ENCODE measurements at regions not wholly inside any gene's neighbourhood (a gene's known extent, or its start where the extent isn't known, plus 50 kb on each side); places are given as distances from the start of the nearest gene placed in this dataset.

DNA sequence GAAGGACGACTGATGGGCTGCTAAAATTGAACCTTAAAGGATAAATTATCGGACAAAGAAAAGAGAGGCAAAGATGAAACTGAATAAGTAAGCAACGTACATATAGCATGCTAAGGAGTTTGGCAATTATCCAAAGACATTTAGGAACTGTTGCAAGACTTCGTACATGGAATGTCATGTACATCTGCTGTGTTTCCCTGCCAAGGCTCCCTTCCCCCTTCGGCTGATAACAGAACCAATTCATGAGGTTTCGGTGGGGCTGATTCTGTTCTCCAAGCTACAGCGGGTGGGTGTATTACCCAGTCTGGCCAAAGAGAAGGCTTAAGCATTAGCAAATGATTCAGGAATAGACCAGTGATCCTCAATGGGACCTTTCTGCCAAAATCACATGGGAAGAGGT lies 190.9 kb upstream of the FREM1 start:
- Histone ChIP-seq H3K4me3 (ENCODE audit: insufficient read depth, low read length) (no peak overlapping the region), H3K27ac (ENCODE audit: low read depth, low read length) (no peak overlapping the region), H3K27me3 (ENCODE audit: insufficient read depth, low read length) (peaks cover 6% of the 10 kb centered on the region), H3K9me3 (ENCODE audit: low read depth, low read length) (no peaks in the 10 kb centered on the region), H3K79me2 (ENCODE audit: insufficient read depth, low read length) (no peaks in the 10 kb centered on the region), H3K4me2 (ENCODE audit: insufficient read depth, low read length) (no peak overlapping the region), H3K4me1 (ENCODE audit: insufficient read depth, low read length) (no peaks in the 10 kb centered on the region), H2AFZ (ENCODE audit: low read length) (no peak overlapping the region), H4K20me1 (ENCODE audit: insufficient read depth, low read length) (no peaks in the 10 kb centered on the region), H3K36me3 (ENCODE audit: insufficient read depth, low read length) (no peaks in the 10 kb centered on the region)
- TF ChIP-seq, protein P1, sequence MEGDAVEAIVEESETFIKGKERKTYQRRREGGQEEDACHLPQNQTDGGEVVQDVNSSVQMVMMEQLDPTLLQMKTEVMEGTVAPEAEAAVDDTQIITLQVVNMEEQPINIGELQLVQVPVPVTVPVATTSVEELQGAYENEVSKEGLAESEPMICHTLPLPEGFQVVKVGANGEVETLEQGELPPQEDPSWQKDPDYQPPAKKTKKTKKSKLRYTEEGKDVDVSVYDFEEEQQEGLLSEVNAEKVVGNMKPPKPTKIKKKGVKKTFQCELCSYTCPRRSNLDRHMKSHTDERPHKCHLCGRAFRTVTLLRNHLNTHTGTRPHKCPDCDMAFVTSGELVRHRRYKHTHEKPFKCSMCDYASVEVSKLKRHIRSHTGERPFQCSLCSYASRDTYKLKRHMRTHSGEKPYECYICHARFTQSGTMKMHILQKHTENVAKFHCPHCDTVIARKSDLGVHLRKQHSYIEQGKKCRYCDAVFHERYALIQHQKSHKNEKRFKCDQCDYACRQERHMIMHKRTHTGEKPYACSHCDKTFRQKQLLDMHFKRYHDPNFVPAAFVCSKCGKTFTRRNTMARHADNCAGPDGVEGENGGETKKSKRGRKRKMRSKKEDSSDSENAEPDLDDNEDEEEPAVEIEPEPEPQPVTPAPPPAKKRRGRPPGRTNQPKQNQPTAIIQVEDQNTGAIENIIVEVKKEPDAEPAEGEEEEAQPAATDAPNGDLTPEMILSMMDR (IDR thresholded peaks at IDR 0.05; ENCODE audit: extremely low read depth, low read depth, low read length), result no peak
- no peak for DNase-seq (ENCODE audit: insufficient read length, low spot score, missing footprints)

DNA sequence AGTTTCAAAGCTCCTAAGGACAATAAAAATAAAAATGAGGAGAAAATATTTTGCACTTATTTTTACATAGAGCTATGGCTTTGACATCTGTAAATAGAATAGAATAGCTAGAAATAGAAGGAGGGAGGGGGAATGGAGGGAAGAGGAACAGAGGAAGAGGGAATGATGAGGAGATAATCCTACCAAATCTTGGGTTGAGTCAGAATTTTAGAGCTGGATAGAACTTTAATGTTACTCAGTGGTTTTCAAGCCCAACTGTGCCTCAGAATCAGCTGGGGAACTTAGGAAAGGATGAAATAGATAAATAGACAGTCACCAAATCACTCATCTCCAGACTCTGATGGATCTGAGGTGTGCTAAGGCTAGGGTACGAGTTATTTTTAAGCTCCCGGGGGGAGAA lies 190.3 kb upstream of the FREM1 start:
- DNase-seq (ENCODE audit: insufficient read length, low spot score, missing footprints), result no peak
- Histone ChIP-seq H3K79me2 (ENCODE audit: insufficient read depth, low read length) (no peaks in the 10 kb centered on the region), H3K9me3 (ENCODE audit: low read depth, low read length) (no peaks in the 10 kb centered on the region), H3K27me3 (ENCODE audit: insufficient read depth, low read length) (peaks cover 6% of the 10 kb centered on the region), H3K4me1 (ENCODE audit: insufficient read depth, low read length) (no peaks in the 10 kb centered on the region), H2AFZ (ENCODE audit: low read length) (no peak overlapping the region), H3K4me2 (ENCODE audit: insufficient read depth, low read length) (no peak overlapping the region), H3K36me3 (ENCODE audit: insufficient read depth, low read length) (no peaks in the 10 kb centered on the region), H3K27ac (ENCODE audit: low read depth, low read length) (no peak overlapping the region), H4K20me1 (ENCODE audit: insufficient read depth, low read length) (no peaks in the 10 kb centered on the region), H3K4me3 (ENCODE audit: insufficient read depth, low read length) (no peak overlapping the region)
- TF ChIP-seq, protein P1 (IDR thresholded peaks at IDR 0.05; ENCODE audit: extremely low read depth, low read depth, low read length), result no peak

DNA sequence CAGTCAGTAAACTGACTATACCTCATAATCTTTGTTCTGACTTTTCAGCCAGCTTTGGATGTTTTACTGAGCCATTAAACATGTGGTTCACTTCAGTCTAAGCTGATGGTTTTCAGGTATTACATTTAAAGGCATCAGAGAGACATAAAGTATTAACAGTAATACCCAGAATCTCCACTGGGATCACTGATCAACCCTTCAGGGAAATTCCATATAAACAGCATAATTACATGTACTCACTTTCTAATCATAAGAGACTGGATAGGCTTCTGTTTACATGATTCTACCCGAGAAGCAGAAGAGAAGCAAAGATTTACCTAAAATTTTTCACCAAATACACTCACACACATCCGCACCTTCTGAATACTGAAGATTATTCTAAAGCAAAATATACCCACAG lies 186.7 kb upstream of the FREM1 start:
- Histone ChIP-seq H4K20me1 (ENCODE audit: insufficient read depth, low read length) (no peaks in the 10 kb centered on the region), H3K27me3 (ENCODE audit: insufficient read depth, low read length) (peaks cover 3% of the 10 kb centered on the region), H3K79me2 (ENCODE audit: insufficient read depth, low read length) (no peaks in the 10 kb centered on the region), H3K27ac (ENCODE audit: low read depth, low read length) (no peak overlapping the region), H3K4me2 (ENCODE audit: insufficient read depth, low read length) (no peak overlapping the region), H2AFZ (ENCODE audit: low read length) (no peak overlapping the region), H3K4me3 (ENCODE audit: insufficient read depth, low read length) (no peak overlapping the region), H3K36me3 (ENCODE audit: insufficient read depth, low read length) (no peaks in the 10 kb centered on the region), H3K4me1 (ENCODE audit: insufficient read depth, low read length) (no peaks in the 10 kb centered on the region), H3K9me3 (ENCODE audit: low read depth, low read length) (no peaks in the 10 kb centered on the region)
- no peak for DNase-seq (ENCODE audit: insufficient read length, low spot score, missing footprints)
- TF ChIP-seq, protein P1 (IDR thresholded peaks at IDR 0.05; ENCODE audit: extremely low read depth, low read depth, low read length), result no peak

DNA sequence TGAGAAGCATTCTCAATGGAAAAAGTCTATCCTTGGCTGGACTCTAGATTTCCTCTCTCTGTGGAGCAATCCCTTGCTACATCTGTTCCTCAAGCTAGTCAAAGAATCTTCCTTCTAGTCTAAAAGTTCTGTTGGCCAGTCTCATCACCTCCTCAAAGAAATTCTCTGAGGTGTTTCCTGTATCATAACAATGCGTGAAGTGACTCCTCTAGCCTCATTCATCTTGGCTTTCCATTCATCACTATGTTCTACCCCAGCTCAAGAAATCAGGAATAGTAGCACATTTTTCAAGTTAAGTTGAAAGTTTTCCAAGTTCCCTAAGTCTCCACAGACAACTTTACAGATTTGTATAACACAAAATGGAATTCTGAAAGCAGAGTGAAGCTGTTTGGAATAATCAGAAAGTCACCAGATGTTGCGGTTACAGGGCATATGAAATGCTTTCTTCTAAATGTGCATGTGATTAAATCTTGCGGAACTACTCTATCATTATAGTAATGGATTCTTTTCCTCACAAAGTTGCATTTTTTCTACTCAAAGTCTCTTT lies 176.6 kb upstream of the FREM1 start:
- Histone ChIP-seq H3K27ac (ENCODE audit: low read depth, low read length) (no peak overlapping the region), H3K27me3 (ENCODE audit: insufficient read depth, low read length) (peaks cover 3% of the 10 kb centered on the region), H3K4me1 (ENCODE audit: insufficient read depth, low read length) (no peaks in the 10 kb centered on the region), H3K4me2 (ENCODE audit: insufficient read depth, low read length) (no peak overlapping the region), H3K9me3 (ENCODE audit: low read depth, low read length) (no peaks in the 10 kb centered on the region), H3K4me3 (ENCODE audit: insufficient read depth, low read length) (no peak overlapping the region), H4K20me1 (ENCODE audit: insufficient read depth, low read length) (no peaks in the 10 kb centered on the region), H2AFZ (ENCODE audit: low read length) (no peak overlapping the region), H3K36me3 (ENCODE audit: insufficient read depth, low read length) (no peaks in the 10 kb centered on the region), H3K79me2 (ENCODE audit: insufficient read depth, low read length) (no peaks in the 10 kb centered on the region)
- no peak for DNase-seq (ENCODE audit: insufficient read length, low spot score, missing footprints)
- TF ChIP-seq, protein P1 (IDR thresholded peaks at IDR 0.05; ENCODE audit: extremely low read depth, low read depth, low read length), result no peak

Measured in osteoblast (primary cell).